ENCODE measurements at regions not wholly inside any gene's neighbourhood (a gene's known extent, or its start where the extent isn't known, plus 50 kb on each side); places are given as distances from the start of the nearest gene placed in this dataset.

- DNase-seq (ENCODE audit: low spot score) = peak; percentile 22
These were observed 144.3 kb upstream of the ANO3 start for GRCh38 chr11:26187639-26188038.

GRCh38 chr11:26188554-26188953, 143.4 kb upstream of the ANO3 start:
- no peak for DNase-seq (ENCODE audit: low spot score)

- DNase-seq (ENCODE audit: low spot score) = no peak
These were observed 140.7 kb upstream of the ANO3 start for GRCh38 chr11:26191193-26191592.

- DNase-seq (ENCODE audit: low spot score) = no peak
These were observed 138.1 kb upstream of the ANO3 start for GRCh38 chr11:26193694-26194365.

GRCh38 chr11:26194881-26195280, 137.0 kb upstream of the ANO3 start:
- DNase-seq (ENCODE audit: low spot score) = no peak

- no peak for DNase-seq (ENCODE audit: low spot score)
These were observed 133.3 kb upstream of the ANO3 start for GRCh38 chr11:26198532-26199096.

GRCh38 chr11:26199331-26200095, 132.4 kb upstream of the ANO3 start:
- DNase-seq (ENCODE audit: low spot score) = no peak

DNA sequence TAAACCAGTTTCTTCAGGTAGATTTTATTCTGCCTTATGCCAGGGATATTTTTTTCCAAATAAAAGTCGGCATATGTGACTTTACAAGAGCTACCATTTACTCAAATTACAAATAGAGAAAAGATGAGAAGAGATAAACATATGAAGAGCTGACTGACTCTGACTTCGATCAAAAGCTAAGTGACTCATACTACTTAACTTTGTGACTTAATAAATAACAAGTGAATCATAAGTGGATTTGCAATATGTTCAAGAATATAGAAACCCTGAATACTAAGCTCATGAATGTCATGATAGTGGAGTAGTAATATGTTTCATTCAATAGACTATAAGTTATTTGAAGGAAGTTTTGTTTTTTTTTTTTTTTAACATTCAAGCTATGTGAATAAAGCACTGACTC, 130.5 kb upstream of the ANO3 start:
- no peak for DNase-seq (ENCODE audit: low spot score)

DNA sequence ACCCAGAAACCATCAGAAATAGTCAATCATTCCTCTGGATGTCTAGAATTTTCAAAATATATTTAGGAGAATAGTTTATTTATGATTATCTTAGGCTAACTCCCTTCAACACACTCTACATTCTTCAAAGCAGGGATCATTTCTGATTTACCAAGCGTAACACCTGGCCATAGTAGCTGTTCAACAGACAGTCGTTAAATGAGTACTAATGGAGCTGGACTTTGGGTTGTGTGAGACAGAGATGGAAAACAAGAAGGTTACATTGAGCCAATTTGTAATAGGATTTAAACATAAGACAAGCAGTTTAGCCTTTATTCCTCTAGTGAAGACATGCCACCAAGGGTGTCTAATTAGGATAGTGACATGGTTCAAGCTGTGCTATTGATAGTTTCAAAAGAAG, 129.2 kb upstream of the ANO3 start:
- DNase-seq (ENCODE audit: low spot score) = no peak

GRCh38 chr11:26204101-26204500, 127.8 kb upstream of the ANO3 start:
- no peak for DNase-seq (ENCODE audit: low spot score)

DNA sequence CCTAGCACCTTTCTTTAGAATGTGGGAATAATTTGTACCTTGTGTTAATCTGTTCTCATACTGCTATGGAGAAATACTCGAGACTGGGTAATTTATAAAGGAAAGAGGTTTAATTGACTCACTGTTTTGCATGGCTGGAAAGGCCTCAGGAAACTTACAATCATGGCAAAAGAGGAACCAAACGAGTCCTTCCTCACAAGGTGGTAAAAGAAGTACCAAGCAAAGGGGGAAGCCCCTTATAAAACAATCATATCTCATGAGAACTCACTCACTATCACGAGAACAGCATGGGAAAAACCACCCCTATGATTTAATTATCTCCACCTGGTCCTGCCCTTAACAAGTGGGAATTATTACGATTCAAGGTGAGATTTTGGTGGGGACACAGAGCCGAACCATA, 127.1 kb upstream of the ANO3 start:
- DNase-seq (ENCODE audit: low spot score) = no peak

- no peak for DNase-seq (ENCODE audit: low spot score)
These were observed 112.5 kb upstream of the ANO3 start for GRCh38 chr11:26219183-26220117.

DNA sequence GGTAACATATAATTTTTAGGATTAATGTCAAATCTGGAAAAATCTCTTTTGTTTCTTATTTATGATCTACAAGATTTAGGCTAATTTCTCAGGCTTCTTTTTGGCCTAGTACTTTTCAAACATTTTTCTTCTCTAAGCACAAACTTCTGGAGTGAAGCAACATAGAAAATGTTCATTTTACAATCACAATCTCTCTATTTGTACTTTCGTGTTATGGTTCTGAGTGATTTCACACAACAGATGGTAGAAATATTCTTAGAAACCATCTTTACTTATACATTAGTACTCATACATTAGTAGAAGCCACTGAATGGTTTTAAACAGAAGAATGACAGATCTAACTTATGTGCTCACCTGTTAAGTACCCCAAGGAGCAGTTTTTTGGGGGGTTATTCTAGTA, 106.3 kb upstream of the ANO3 start:
- DNase-seq (ENCODE audit: low spot score) = no peak

- peak; percentile 15 for DNase-seq (ENCODE audit: low spot score)
These were observed 104.6 kb upstream of the ANO3 start for GRCh38 chr11:26227301-26227746.

DNA sequence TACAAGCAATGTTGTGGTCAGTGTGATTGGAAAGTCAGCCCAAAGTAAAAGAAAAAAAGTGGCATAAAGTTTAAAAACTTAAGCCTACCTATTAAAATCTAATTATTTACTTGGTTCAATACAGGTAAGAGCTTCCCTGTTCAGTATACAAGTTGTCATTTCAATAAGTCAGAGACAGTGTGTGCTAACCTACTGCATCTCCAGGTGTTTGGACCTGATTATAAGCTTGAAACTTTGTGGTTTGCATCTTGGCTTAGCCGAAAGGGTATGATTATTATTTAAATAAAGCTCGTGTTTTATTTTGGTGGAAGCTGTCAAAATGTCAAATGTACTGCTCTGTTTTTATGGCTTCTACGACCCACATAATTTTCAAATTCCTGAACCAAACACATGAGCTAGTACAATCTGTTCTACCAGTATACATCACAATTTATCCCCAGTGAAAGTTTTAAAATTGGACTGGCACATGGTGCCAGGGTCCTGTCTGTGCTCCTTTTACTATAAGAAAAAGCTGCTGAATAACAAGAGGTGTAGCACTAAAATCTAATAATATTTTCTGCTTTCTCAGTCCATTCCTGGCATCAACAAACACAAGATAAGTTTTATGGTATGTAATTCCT, 103.9 kb upstream of the ANO3 start:
- no peak for DNase-seq (ENCODE audit: low spot score)

DNA sequence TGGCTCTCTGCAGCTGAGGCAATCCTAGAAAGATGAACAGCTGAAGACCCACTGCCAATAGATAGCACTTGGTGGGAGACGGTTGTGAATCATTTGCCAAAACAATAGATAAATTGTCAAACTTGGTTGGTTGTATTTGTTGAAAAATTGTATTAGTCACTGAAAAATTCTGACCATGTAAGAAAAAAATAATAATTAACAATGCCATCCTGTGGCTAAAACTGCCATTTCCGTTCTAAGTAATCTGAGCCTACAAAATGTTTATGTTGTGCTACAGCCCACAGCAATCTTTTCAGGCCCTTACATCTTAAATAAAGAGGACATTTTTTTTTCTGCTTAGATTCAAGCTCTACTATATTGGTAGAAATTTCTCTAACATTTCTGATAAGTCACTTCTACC, 103.2 kb upstream of the ANO3 start:
- DNase-seq (ENCODE audit: low spot score) = no peak

GRCh38 chr11:26229257-26229656, 102.7 kb upstream of the ANO3 start:
- no peak for DNase-seq (ENCODE audit: low spot score)

DNA sequence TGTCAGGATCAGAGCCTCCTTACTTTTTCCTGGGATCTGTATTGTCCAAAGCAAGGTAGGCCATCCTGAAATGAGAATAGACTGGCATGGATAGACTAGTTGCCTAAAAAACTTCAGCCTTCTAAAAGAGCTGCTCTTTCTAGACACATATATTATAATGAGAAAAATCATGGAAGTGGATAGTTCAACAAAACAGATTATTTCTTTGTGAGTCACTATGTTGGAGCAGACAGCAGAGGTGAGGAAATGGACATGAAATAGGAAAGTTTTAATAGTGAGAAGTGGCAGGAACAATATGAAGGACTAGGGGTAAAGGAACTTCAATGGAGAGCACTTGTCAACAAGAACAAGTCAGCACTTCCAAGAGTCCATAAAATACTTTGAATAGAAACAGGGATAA, 101.9 kb upstream of the ANO3 start:
- DNase-seq (ENCODE audit: low spot score) = no peak

DNA sequence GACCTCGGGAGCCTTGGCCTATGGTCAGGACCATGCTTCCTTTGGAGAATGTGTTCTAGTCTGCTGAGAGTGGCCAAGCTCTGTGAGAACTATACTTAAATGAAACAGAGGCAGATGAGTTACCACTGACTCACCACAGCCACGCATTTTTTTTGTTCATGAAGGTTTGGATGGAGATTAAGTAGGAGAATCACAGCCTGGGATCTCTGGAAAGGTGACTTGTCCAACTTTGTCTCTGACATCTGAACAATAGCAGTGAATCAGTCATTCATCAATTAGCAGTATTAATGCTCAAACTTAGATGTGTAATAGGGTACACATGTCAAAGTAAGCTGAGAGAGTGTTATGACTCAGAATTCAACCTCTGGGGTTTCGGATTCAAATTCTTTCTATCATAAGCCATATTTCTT, 100.7 kb upstream of the ANO3 start:
- DNase-seq (ENCODE audit: low spot score) = no peak

DNA sequence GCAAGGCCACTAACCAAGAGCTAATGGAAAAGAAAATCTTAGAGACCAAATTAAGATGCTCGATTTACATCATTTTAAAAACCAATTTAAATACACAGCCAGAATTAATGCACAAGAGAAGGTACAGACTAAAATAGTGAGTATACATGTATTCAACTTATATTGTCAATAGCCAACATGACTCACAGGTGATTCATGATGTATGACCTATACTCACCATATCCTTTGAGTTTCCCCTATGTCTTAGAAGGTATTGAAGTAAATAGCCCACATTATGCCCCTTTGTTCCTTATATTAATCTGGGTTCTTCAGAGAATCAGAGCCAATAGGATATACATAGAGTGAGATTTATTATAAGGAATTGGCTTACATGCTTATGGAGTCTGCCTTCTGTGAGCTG, 97.5 kb upstream of the ANO3 start:
- no peak for DNase-seq (ENCODE audit: low spot score)

GRCh38 chr11:26243426-26243825, 88.5 kb upstream of the ANO3 start:
- no peak for DNase-seq (ENCODE audit: low spot score)

- DNase-seq (ENCODE audit: low spot score) = no peak
These were observed 87.7 kb upstream of the ANO3 start for GRCh38 chr11:26244207-26244606.
